ENCODE measurements at regions not wholly inside any gene's neighbourhood (a gene's known extent, or its start where the extent isn't known, plus 50 kb on each side); places are given as distances from the start of the nearest gene placed in this dataset.

DNA sequence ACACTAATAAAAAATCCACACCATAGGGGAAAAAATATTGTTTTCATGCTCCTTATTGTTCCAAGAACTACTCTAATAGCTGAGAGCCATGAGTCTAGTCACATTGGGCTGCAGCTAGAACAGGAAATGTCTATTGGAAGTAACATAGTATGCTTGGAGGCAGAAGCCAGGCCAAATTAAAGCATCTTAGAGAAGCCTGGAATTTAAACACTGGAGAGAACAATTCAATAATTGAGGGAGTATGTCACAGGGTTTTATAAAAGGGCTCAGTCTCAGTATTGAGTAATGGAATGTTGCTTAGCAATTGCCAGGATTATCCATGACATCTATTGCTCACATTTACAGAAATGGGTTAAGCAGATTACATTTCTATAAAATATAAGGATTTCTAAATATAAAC, 471.3 kb downstream of the LMO4 start:
- DNase-seq (ENCODE audit: extremely low read depth, low read depth, low spot score) = no peak

GRCh38 chr1:87803375-87803774, 474.7 kb downstream of the LMO4 start:
- no peak for DNase-seq (ENCODE audit: extremely low read depth, low read depth, low spot score)

GRCh38 chr1:87804128-87804527, 475.4 kb downstream of the LMO4 start:
- no peak for DNase-seq (ENCODE audit: extremely low read depth, low read depth, low spot score)

- no peak for DNase-seq (ENCODE audit: extremely low read depth, low read depth, low spot score)
Observed at GRCh38 chr1:87805666-87806378, 477.1 kb downstream of the LMO4 start.

GRCh38 chr1:87806379-87807094, 477.9 kb downstream of the LMO4 start:
- DNase-seq (ENCODE audit: extremely low read depth, low read depth, low spot score) = no peak

- DNase-seq (ENCODE audit: extremely low read depth, low read depth, low spot score) = no peak
Observed at GRCh38 chr1:87810166-87810565, 481.5 kb downstream of the LMO4 start.

- DNase-seq (ENCODE audit: extremely low read depth, low read depth, low spot score) = no peak
Observed at GRCh38 chr1:87812871-87813577, 484.3 kb downstream of the LMO4 start.

DNA sequence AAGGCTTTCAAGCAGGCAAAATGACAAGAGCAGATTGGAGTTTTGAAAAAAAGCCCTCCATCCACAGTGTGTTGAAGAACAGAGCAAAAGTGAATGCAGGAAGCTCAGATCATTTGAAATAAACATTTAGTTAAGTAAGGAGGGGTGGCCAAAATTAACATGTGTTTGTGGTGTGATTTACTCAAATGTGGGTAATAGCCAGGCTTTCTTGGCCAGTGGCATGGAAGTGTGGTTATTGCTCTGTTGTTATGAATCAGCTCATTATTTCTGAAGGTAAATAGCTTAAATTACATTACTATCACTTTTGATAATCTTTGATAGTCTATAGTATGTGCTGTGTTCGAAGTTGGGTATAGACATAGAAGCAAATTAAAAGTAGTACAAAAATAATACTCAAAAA, 485.9 kb downstream of the LMO4 start:
- DNase-seq (ENCODE audit: extremely low read depth, low read depth, low spot score) = no peak

DNA sequence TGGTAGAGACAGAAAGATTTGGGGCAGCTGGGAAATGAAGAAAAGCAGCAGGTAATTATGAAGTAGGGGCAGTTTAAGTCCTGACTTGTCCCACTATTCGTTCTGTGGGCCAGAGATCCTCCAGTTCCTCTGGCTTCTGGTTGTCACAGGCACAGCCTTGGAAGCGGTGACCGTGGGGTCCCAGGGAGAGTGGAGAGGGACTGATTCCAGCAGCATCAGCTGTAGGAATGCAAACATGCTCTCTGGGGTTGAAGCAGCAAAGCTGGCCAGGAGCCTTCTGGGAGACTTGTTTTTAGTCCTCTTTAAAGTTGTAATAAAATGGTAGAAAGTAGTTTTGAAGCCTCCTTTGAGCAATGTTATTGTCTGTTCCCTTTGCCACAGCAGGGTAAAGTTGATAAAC, 488.0 kb downstream of the LMO4 start:
- no peak for DNase-seq (ENCODE audit: extremely low read depth, low read depth, low spot score)

DNA sequence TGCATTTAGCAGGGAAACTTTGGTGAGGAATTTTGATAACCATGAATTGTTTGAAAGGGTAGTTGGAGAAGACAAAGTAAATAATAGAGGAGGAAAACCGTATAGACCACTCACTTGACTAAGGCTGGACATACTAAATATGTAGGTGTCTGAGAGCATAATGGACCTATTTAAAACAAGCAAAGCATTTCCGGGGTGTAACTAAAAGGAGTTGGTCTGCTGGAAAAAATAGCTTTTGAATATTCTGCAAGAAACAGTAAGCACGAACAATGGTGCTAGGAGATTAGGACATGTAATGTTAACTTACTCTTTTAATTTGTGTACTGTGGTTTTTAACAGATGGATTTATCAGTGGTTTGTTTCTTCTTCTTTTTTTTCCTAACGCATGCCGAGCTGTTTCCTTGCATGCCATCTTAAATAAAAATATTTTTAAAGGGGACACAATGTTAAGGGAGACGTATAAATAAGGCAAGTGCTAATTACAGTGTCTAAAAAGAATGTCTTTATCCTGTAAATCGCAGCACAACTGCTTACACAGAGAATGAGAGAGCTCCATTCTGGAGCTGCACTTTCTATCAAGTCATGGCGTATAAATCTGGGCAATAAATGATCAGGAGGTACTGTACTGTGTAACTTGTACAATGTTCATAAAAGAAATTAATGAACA, 492.1 kb downstream of the LMO4 start:
- DNase-seq (ENCODE audit: extremely low read depth, low read depth, low spot score) = no peak

DNA sequence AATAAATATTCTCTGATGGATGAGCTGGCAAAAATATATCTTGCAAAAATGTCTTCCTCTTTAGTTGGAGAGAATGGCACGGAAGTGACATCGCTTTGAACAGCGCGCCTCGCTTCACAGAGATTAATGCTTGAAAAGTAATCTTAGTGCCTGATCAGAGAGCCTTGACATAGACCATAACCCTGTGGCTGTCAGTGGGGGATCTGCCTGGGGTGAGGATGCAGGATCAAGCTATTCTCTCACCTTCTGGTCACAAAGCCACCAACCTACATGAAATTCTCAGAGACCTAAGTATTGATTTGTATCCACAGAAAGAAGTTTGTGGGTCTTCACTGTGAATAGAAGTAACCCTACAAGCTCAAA, 492.6 kb downstream of the LMO4 start:
- DNase-seq (ENCODE audit: extremely low read depth, low read depth, low spot score) = no peak

DNA sequence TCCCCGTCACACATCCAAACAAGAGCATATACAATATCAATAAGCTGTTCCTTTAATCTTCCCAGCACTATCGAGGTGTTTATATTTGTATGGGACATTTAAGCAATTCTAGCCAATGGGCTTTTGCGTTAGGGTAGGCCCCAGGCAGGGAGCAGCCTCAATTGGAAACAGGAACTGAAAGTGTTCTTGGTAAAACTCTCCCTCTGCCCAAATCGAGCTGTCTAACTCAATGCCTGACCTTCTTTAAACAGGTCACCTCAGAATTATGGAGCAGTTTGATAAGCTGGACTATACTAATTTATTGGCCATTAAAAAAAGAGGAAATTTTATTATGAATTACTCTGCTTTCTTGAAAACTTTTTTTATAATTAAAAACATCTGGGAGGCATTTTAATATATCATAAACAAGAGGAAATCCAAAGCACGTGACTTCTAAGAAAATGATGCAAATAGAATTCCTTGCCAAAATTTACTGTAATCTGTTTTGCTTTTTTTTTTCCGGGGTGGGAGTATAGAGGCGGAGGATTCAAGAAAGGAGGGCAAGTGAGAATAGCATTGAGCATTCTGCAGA, 498.1 kb downstream of the LMO4 start:
- no peak for DNase-seq (ENCODE audit: extremely low read depth, low read depth, low spot score)

DNA sequence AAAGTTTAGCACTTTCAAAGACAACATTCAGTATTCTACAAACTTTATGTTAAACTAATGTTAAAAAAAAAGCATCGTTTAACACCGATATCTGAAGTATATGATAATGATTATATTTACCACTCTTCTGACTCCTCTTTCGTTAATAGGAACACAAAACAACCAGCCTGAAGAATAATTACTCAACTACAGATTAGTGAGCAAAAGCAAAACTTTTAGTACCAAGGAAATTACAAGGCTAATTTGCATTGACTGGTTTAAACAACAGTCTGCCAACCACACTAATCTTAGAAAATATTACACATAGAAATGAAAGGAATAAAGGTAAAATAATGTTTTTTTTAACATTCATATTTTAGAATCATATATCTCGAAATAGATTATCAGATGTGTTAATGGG, 500.7 kb downstream of the LMO4 start:
- no peak for DNase-seq (ENCODE audit: extremely low read depth, low read depth, low spot score)

- no peak for DNase-seq (ENCODE audit: extremely low read depth, low read depth, low spot score)
Observed at GRCh38 chr1:87830432-87830978, 501.8 kb downstream of the LMO4 start.

DNA sequence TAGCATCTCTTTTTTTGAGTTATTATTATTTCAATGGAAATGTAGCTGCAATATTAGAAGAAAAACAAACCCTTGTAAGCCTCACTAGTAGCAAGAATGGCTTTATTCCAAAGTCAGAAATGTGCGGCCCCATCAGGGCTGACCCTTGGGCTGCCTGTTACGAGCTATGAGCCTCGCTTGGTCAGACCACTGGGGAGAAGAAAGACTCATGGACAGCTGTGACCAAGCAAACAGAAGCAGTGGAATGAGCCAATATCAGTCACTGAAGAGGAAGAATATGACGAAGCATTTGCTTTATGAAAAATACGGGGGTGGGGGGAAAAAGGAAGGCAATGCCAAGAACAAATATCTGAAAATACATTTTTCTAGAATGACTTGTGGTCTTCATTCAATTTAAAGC, 504.5 kb downstream of the LMO4 start:
- no peak for DNase-seq (ENCODE audit: extremely low read depth, low read depth, low spot score)

- DNase-seq (ENCODE audit: extremely low read depth, low read depth, low spot score) = no peak
Observed at GRCh38 chr1:87834151-87834550, 505.5 kb downstream of the LMO4 start.

DNA sequence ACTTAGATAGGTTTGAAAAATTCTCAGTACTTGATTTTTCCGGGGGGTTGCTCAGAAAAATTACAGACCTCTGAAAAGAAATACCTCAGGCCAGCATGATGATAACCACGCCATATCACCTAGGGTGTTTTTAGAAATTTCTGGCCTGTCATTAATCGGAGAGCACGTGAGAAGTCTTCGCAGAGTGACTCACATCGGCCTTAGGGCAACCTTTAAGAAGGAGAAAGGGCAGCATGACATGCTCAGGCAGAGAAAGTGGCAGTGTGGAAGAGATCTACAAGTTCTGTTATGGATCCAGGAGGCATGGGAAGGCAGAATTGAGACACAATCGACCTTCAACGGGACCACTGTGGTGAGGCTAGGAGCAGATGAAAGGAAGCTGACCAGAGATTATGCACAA, 506.3 kb downstream of the LMO4 start:
- DNase-seq (ENCODE audit: extremely low read depth, low read depth, low spot score) = no peak

DNA sequence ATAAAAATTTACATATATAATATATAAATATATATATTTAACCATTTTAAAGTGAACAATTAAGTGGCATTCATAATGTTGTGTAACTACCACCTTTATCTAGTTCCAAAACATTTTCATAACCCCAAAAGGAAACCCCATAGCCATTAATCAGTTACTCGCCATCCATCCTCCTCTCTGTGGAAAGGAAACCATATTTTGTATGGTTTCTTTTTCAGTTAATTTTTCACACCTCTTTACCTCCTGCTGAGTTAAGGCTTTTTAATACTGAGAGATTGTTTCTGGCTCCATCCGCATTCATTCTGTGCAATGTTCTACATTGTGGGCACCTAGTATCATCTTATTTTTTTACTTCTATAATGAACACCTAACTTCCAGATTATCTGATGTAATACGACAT, 512.1 kb downstream of the LMO4 start:
- DNase-seq (ENCODE audit: extremely low read depth, low read depth, low spot score) = no peak

DNA sequence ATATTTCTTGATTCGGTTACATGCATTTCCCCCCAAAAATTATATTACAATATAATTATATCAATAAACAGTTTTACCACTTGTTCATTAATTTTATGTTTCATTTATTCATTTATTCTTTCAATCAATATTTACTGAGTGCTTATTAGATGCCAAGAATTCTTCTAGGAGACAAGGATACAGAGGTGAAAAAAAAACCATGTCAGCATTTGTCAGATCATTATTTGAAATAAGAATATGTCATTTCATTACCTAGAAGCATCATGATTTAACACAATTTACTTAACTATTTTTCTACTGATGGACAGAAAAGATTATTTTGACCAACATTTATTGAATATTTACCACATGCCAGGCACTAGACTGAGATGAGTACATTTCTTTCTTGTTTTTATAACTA, 512.7 kb downstream of the LMO4 start:
- DNase-seq (ENCODE audit: extremely low read depth, low read depth, low spot score) = no peak

GRCh38 chr1:87842156-87842555, 513.5 kb downstream of the LMO4 start:
- no peak for DNase-seq (ENCODE audit: extremely low read depth, low read depth, low spot score)

DNA sequence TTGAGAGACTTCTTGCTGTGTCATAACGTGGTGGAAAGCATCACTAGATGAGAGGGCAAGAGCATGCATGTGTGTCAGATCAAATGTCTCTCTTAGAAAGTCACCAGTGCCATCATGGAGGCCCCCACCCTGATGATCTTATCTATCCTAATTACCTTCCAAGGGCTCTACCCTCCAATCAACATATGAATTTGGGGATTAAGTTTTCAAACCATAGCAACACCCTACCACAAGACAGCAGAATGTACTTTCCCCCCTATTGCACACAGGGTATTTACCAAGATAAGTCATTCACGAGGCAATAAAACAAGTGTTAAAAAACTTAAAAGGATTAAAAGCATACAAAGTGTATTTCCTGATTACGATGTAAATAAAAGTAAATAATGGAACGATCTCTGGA, 515.6 kb downstream of the LMO4 start:
- DNase-seq (ENCODE audit: extremely low read depth, low read depth, low spot score) = no peak
